Loucy (cell line): ENCODE measurements at regions not wholly inside any gene's neighbourhood (a gene's known extent, or its start where the extent isn't known, plus 50 kb on each side); places are given as distances from the start of the nearest gene placed in this dataset.

Experiments used
- EZH2phosphoT487 ChIP-seq: fragments of 200-600 bp; IDR thresholded peaks from 2 replicates; pipeline ENCODE4 v1.6.1; 2018; ENCODE audit warnings: antibody characterized with exemption, mild to moderate bottlenecking, moderate library complexity, borderline replicate concordance
- TF ChIP-seq, protein P1 (sequence below): fragments of 200-600 bp; sonication (generic); conservative IDR thresholded peaks from 2 replicates; pipeline ENCODE4 v1.5.1; 2014; ENCODE audit warnings: mild to moderate bottlenecking, antibody characterized with exemption, low read length

DNA sequence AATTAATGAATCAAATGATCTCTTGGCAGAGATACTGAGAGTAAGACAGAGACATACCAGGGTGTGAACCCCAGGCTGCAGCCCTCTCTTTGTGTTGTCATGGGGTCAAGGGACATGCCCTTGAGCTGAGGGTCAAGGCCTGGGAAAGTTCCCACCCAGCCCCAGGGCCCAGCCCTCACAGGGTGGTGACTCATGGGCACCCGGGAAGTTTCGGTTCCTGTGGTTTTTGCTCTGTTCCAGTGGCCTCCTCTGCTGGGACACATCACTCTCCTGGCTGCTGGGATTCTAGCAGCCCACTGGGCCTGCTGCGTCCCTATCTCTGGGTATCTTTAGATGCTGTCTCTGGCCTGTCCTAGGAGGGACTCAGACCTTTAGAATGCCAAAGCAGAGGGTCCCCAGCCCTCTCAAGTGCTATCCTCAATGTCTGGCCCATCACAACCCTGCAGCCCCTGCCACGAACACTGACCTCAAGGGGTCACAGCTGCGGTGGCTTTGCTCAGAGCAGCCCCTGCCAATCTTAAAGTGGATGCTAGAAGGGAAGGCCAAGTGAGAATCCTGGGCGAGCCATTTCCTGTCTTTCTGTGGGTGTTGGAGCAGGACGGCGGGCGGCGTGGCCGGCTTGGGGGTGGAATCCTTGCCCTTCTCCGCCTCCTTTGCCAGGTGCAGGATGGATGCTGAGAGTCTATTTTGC, 148.4 kb upstream of the TLE3 start:
- TF ChIP-seq, protein P1, sequence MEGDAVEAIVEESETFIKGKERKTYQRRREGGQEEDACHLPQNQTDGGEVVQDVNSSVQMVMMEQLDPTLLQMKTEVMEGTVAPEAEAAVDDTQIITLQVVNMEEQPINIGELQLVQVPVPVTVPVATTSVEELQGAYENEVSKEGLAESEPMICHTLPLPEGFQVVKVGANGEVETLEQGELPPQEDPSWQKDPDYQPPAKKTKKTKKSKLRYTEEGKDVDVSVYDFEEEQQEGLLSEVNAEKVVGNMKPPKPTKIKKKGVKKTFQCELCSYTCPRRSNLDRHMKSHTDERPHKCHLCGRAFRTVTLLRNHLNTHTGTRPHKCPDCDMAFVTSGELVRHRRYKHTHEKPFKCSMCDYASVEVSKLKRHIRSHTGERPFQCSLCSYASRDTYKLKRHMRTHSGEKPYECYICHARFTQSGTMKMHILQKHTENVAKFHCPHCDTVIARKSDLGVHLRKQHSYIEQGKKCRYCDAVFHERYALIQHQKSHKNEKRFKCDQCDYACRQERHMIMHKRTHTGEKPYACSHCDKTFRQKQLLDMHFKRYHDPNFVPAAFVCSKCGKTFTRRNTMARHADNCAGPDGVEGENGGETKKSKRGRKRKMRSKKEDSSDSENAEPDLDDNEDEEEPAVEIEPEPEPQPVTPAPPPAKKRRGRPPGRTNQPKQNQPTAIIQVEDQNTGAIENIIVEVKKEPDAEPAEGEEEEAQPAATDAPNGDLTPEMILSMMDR: no peak
- TF ChIP-seq EZH2phosphoT487: no peak
